AG04449 (cell line): ENCODE measurements at regions not wholly inside any gene's neighbourhood (a gene's known extent, or its start where the extent isn't known, plus 50 kb on each side); places are given as distances from the start of the nearest gene placed in this dataset.

ENCODE experiments used
- CTCF ChIA-PET: fragments of 350-600 bp; formaldehyde crosslinking; extraction: SDS; loops from one replicate; lab custom pipeline; 2021; ENCODE audit warnings: antibody characterized with exemption; lab: Yijun Ruan, JAX
- POLR2A ChIA-PET: fragments of 400-600, 350-600 bp; formaldehyde crosslinking; extraction: SDS; loops from one replicate; lab custom pipeline; 2020; ENCODE audit warnings: antibody characterized with exemption, inconsistent platforms; lab: Yijun Ruan, JAX
- DNase-seq: peaks from one replicate; pipeline ENCODE4 v3.0.0-alpha.2; 2010; ENCODE audit warnings: low read depth, low spot score
- H3K4me3 ChIP-seq: 2 replicates; pipeline ENCODE4 v1.5.1; 2011; ENCODE audit warnings: low read depth, mild to moderate bottlenecking, control low read depth, low read length
- CTCF ChIP-seq: IDR thresholded peaks from one replicate; pipeline ENCODE4 v1.5.1; 2011; ENCODE audit warnings: mild to moderate bottlenecking, moderate library complexity, low read length, control low read depth, inconsistent platforms; ENCODE audit not compliant: insufficient read depth; ENCODE audit errors: missing control alignments

GRCh38 chr14:71319666-71320065, 412.4 kb downstream of the PCNX1 start:
- CTCF ChIA-PET, result interaction anchor here (1.0 to 1.5 kb wide), 2 partner anchors 181 to 433 kb away, joined by 3 to 5 read pairs; no protein-coding TSS in a partner anchor
- POLR2A ChIA-PET, result no interaction called here
- peak overlapping the region; percentile 59 for H3K4me3 ChIP-seq
- TF ChIP-seq CTCF, result no peak
- no peak for DNase-seq

- TF ChIP-seq CTCF, result no peak
- POLR2A ChIA-PET, result interaction anchor here (1.6 to 2.1 kb wide), 2 partner anchors 78 to 179 kb away, joined by 8 to 15 read pairs; no protein-coding TSS in a partner anchor
- peak; percentile 91 for DNase-seq
- peak within 1 kb of the TSS; percentile 87 for H3K4me3 ChIP-seq
- CTCF ChIA-PET, result interaction anchor here (1.0 to 3.4 kb wide), 4 partner anchors 154 to 433 kb away, joined by 3 to 14 read pairs (median 6); no protein-coding TSS in a partner anchor
Observed at GRCh38 chr14:71320107-71320733, 413.0 kb downstream of the PCNX1 start, which contains the start of gene SIPA1L1. TSS of gene SIPA1L1 (plus strand) at chr14:71320476.

- CTCF ChIA-PET, result interaction anchor here (0.9 to 3.4 kb wide), 19 partner anchors 21 to 432 kb away, joined by 3 to 19 read pairs (median 4); no protein-coding TSS in a partner anchor
- DNase-seq, result no peak
- H3K4me3 ChIP-seq, result peak overlapping the region; percentile 87
- TF ChIP-seq CTCF, result no peak
- POLR2A ChIA-PET, result interaction anchor here (0.7 to 2.1 kb wide), 10 partner anchors 59 to 393 kb away, joined by 3 to 15 read pairs (median 4); no protein-coding TSS in a partner anchor
Observed at GRCh38 chr14:71320734-71321573, 413.7 kb downstream of the PCNX1 start.

- CTCF ChIA-PET, result interaction anchor here (0.7 to 3.4 kb wide), 23 partner anchors 20 to 431 kb away, joined by 3 to 19 read pairs (median 3); no protein-coding TSS in a partner anchor
- peak overlapping the region; percentile 87 for H3K4me3 ChIP-seq
- TF ChIP-seq CTCF, result no peak
- POLR2A ChIA-PET, result interaction anchor here (0.7 to 2.1 kb wide), 10 partner anchors 58 to 393 kb away, joined by 3 to 15 read pairs (median 4); no protein-coding TSS in a partner anchor
- no peak for DNase-seq
Observed at GRCh38 chr14:71321574-71322315, 414.5 kb downstream of the PCNX1 start.

- peak overlapping the region; percentile 87 for H3K4me3 ChIP-seq
- peak; percentile 63 for TF ChIP-seq CTCF
- POLR2A ChIA-PET, result interaction anchor here (2.0 kb wide), 1 partner anchor 269 kb away, joined by 6 read pairs; no protein-coding TSS in a partner anchor
- CTCF ChIA-PET, result interaction anchor here (0.7 to 3.4 kb wide), 16 partner anchors 11 to 430 kb away, joined by 3 to 19 read pairs (median 4); no protein-coding TSS in a partner anchor
- no peak for DNase-seq
Observed at GRCh38 chr14:71322655-71323250, 415.5 kb downstream of the PCNX1 start.
